ENCODE measurements at regions not wholly inside any gene's neighbourhood (a gene's known extent, or its start where the extent isn't known, plus 50 kb on each side); places are given as distances from the start of the nearest gene placed in this dataset.
"Not testable (repeated sequence)": the region's sequence is repeated elsewhere in the genome, so short reads cannot be mapped to it uniquely, and the experiment has no call there.

- no peak overlapping the region for H3K27ac ChIP-seq (ENCODE audit: low read depth, low read length)
- WGBS, 3 donors: 45 to 86% (median 77%) methylated on average over 3 of the region's 3 CpGs
These were observed 422.1 kb downstream of the BRD1 start for GRCh38 chr22:49405590-49405989.

GRCh38 chr22:49404576-49405241 is 423.0 kb downstream of the BRD1 start:
- 57 to 73% (median 69%) methylated on average over 26 to 27 of the region's 27 CpGs for WGBS, 3 donors
- no peak overlapping the region for H3K27ac ChIP-seq (ENCODE audit: low read depth, low read length)

GRCh38 chr22:49404020-49404419 is 423.7 kb downstream of the BRD1 start:
- 80 to 89% (median 85%) methylated on average over 10 of the region's 10 CpGs for WGBS, 3 donors
- H3K27ac ChIP-seq (ENCODE audit: low read depth, low read length): no peak overlapping the region

- 76 to 97% (median 95%) methylated on average over 6 of the region's 6 CpGs for WGBS, 3 donors
- no peak overlapping the region for H3K27ac ChIP-seq (ENCODE audit: low read depth, low read length)
These were observed 424.6 kb downstream of the BRD1 start for GRCh38 chr22:49403102-49403501.

- no peak overlapping the region for H3K27ac ChIP-seq (ENCODE audit: low read depth, low read length)
- 54 to 78% (median 64%) methylated on average over 12 of the region's 12 CpGs for WGBS, 3 donors
These were observed 425.5 kb downstream of the BRD1 start for GRCh38 chr22:49402169-49402568.

GRCh38 chr22:49400941-49401598 is 426.6 kb downstream of the BRD1 start:
- no peak overlapping the region for H3K27ac ChIP-seq (ENCODE audit: low read depth, low read length)
- 69 to 74% (median 71%) methylated on average over 16 of the region's 16 CpGs for WGBS, 3 donors

- 81 to 85% (median 81%) methylated on average over 24 of the region's 24 CpGs for WGBS, 3 donors
- no peak overlapping the region for H3K27ac ChIP-seq (ENCODE audit: low read depth, low read length)
These were observed 427.3 kb downstream of the BRD1 start for GRCh38 chr22:49400136-49400940.

GRCh38 chr22:49398646-49399045 is 429.0 kb downstream of the BRD1 start:
- H3K27ac ChIP-seq (ENCODE audit: low read depth, low read length): no peak overlapping the region
- 66 to 82% (median 76%) methylated on average over 15 of the region's 15 CpGs for WGBS, 3 donors

GRCh38 chr22:49398115-49398514 is 429.6 kb downstream of the BRD1 start:
- no peak overlapping the region for H3K27ac ChIP-seq (ENCODE audit: low read depth, low read length)
- WGBS, 3 donors: 76 to 88% (median 83%) methylated on average over 17 of the region's 17 CpGs

- WGBS, 3 donors: 70 to 76% (median 71%) methylated on average over 11 of the region's 11 CpGs
- no peak overlapping the region for H3K27ac ChIP-seq (ENCODE audit: low read depth, low read length)
These were observed 430.9 kb downstream of the BRD1 start for GRCh38 chr22:49396817-49397216.

- 66 to 72% (median 68%) methylated on average over 8 of the region's 8 CpGs for WGBS, 3 donors
These were observed 432.1 kb downstream of the BRD1 start for GRCh38 chr22:49395617-49396016.

GRCh38 chr22:49395062-49395461 is 432.6 kb downstream of the BRD1 start:
- 72 to 85% (median 77%) methylated on average over 5 of the region's 5 CpGs for WGBS, 3 donors
- not testable (repeated sequence) for H3K27ac ChIP-seq (ENCODE audit: low read depth, low read length)

More at GRCh38 chr22:49395617-49396016, 432.1 kb downstream of the BRD1 start:
- no peak overlapping the region for H3K27ac ChIP-seq (ENCODE audit: low read depth, low read length)

- WGBS, 3 donors: 71 to 84% (median 83%) methylated on average over 7 of the region's 7 CpGs
- no peak overlapping the region for H3K27ac ChIP-seq (ENCODE audit: low read depth, low read length)
These were observed 433.4 kb downstream of the BRD1 start for GRCh38 chr22:49394116-49394785.

GRCh38 chr22:49393526-49393925 is 434.1 kb downstream of the BRD1 start:
- 74 to 86% (median 77%) methylated on average over 7 of the region's 7 CpGs for WGBS, 3 donors
- no peak overlapping the region for H3K27ac ChIP-seq (ENCODE audit: low read depth, low read length)

GRCh38 chr22:49392841-49393510 is 434.7 kb downstream of the BRD1 start:
- 62 to 76% (median 75%) methylated on average over 12 of the region's 12 CpGs for WGBS, 3 donors
- H3K27ac ChIP-seq (ENCODE audit: low read depth, low read length): no peak overlapping the region

GRCh38 chr22:49392247-49392646 is 435.4 kb downstream of the BRD1 start:
- H3K27ac ChIP-seq (ENCODE audit: low read depth, low read length): no peak overlapping the region
- 70 to 81% (median 78%) methylated on average over 6 of the region's 6 CpGs for WGBS, 3 donors

- WGBS, 3 donors: 79 to 85% (median 81%) methylated on average over 18 of the region's 18 CpGs
- H3K27ac ChIP-seq (ENCODE audit: low read depth, low read length): no peak overlapping the region
These were observed 436.2 kb downstream of the BRD1 start for GRCh38 chr22:49391436-49391835.

- 94 to 96% (median 94%) methylated on average over 7 of the region's 7 CpGs for WGBS, 3 donors
- H3K27ac ChIP-seq (ENCODE audit: low read depth, low read length): no peak overlapping the region
These were observed 436.7 kb downstream of the BRD1 start for GRCh38 chr22:49390954-49391353.
